ENCODE measurements at regions not wholly inside any gene's neighbourhood (a gene's known extent, or its start where the extent isn't known, plus 50 kb on each side); places are given as distances from the start of the nearest gene placed in this dataset.
A peak's percentile ranks its signal among the peaks of the same experiment; 100 is the strongest.

GRCh38 chr5:116361979-116362577 lies 212.5 kb downstream of the SEMA6A start:
- H4K8ac ChIP-seq (ENCODE audit: low read depth, low read length) = no peak overlapping the region
- H4K5ac ChIP-seq (ENCODE audit: low read length) = no peak overlapping the region
- H3K4ac ChIP-seq (ENCODE audit: low read depth, low read length) = no peak overlapping the region
- DNase-seq = no peak
- H2BK120ac ChIP-seq (ENCODE audit: low read depth, low read length) = no peak overlapping the region
- H3K23ac ChIP-seq (ENCODE audit: low read length) = no peak overlapping the region
- H3K4me1 ChIP-seq (ENCODE audit: control insufficient read depth, low read depth, low read length) = no peaks in the 10 kb centered on the region
- no peak overlapping the region for H3K56ac ChIP-seq (ENCODE audit: low read length)
- H2AK5ac ChIP-seq (ENCODE audit: low read length) = no peak overlapping the region
- no peaks in the 10 kb centered on the region for H3K27me3 ChIP-seq (ENCODE audit: insufficient read depth, low read length, poor library complexity)
- H3K18ac ChIP-seq (ENCODE audit: low read length) = no peak overlapping the region
- no peaks in the 10 kb centered on the region for H3K36me3 ChIP-seq (ENCODE audit: control insufficient read depth, insufficient read depth, low read length)
- no peaks in the 10 kb centered on the region for H3K79me2 ChIP-seq (ENCODE audit: control insufficient read depth, insufficient read depth, low read length)
- no peaks in the 10 kb centered on the region for H3K79me1 ChIP-seq (ENCODE audit: low read length)
- H3K4me3 ChIP-seq (ENCODE audit: low read length) = no peak overlapping the region
- H3K27ac ChIP-seq (ENCODE audit: low read depth, low read length) = no peak overlapping the region
- WGBS (ENCODE audit: extremely low coverage, insufficient coverage, low lambda C conversion rate) = no CpG with 5 or more reads among the region's 6 CpGs
- H3K9ac ChIP-seq (ENCODE audit: low read length) = no peak overlapping the region
- H3K4me2 ChIP-seq (ENCODE audit: low read length) = no peak overlapping the region
- no peak overlapping the region for H2BK15ac ChIP-seq (replicated peaks; ENCODE audit: low read depth)
- H2BK5ac ChIP-seq (ENCODE audit: low read length) = no peak overlapping the region

- no peak overlapping the region for H3K4ac ChIP-seq (ENCODE audit: low read depth, low read length)
- H4K8ac ChIP-seq (ENCODE audit: low read depth, low read length) = no peak overlapping the region
- no peaks in the 10 kb centered on the region for H3K36me3 ChIP-seq (ENCODE audit: control insufficient read depth, insufficient read depth, low read length)
- no peaks in the 10 kb centered on the region for H3K79me1 ChIP-seq (ENCODE audit: low read length)
- no CpG with 5 or more reads among the region's 53 CpGs for WGBS (ENCODE audit: extremely low coverage, insufficient coverage, low lambda C conversion rate)
- H2BK5ac ChIP-seq (ENCODE audit: low read length) = no peak overlapping the region
- peak overlapping the region; percentile 42 for H3K56ac ChIP-seq (ENCODE audit: low read length)
- no peaks in the 10 kb centered on the region for H3K27me3 ChIP-seq (ENCODE audit: insufficient read depth, low read length, poor library complexity)
- H3K9ac ChIP-seq (ENCODE audit: low read length) = peak overlapping the region; percentile 33
- no peak overlapping the region for H2AK5ac ChIP-seq (ENCODE audit: low read length)
- no peaks in the 10 kb centered on the region for H3K4me1 ChIP-seq (ENCODE audit: control insufficient read depth, low read depth, low read length)
- peak; percentile 87 for DNase-seq
- H2BK15ac ChIP-seq (replicated peaks; ENCODE audit: low read depth) = no peak overlapping the region
- no peak overlapping the region for H3K4me3 ChIP-seq (ENCODE audit: low read length)
- H4K5ac ChIP-seq (ENCODE audit: low read length) = no peak overlapping the region
- no peak overlapping the region for H3K27ac ChIP-seq (ENCODE audit: low read depth, low read length)
- peak overlapping the region; percentile 9 for H3K18ac ChIP-seq (ENCODE audit: low read length)
- no peak overlapping the region for H3K23ac ChIP-seq (ENCODE audit: low read length)
- no peak overlapping the region for H2BK120ac ChIP-seq (ENCODE audit: low read depth, low read length)
- H3K4me2 ChIP-seq (ENCODE audit: low read length) = peak overlapping the region; percentile 32
- no peaks in the 10 kb centered on the region for H3K79me2 ChIP-seq (ENCODE audit: control insufficient read depth, insufficient read depth, low read length)
Observed at GRCh38 chr5:116361171-116361967, 213.3 kb downstream of the SEMA6A start.

- Histone ChIP-seq H3K4me3 (ENCODE audit: low read length) (no peak overlapping the region), H3K4me1 (ENCODE audit: control insufficient read depth, low read depth, low read length) (no peaks in the 10 kb centered on the region), H3K27ac (ENCODE audit: low read depth, low read length) (no peak overlapping the region), H3K23ac (ENCODE audit: low read length) (no peak overlapping the region), H4K5ac (ENCODE audit: low read length) (no peak overlapping the region), H2BK120ac (ENCODE audit: low read depth, low read length) (no peak overlapping the region), H2BK15ac (replicated peaks; ENCODE audit: low read depth) (no peak overlapping the region), H2AK5ac (ENCODE audit: low read length) (no peak overlapping the region), H3K18ac (ENCODE audit: low read length) (no peak overlapping the region), H3K79me2 (ENCODE audit: control insufficient read depth, insufficient read depth, low read length) (no peaks in the 10 kb centered on the region), H3K4me2 (ENCODE audit: low read length) (no peak overlapping the region), H3K27me3 (ENCODE audit: insufficient read depth, low read length, poor library complexity) (no peaks in the 10 kb centered on the region), H3K36me3 (ENCODE audit: control insufficient read depth, insufficient read depth, low read length) (no peaks in the 10 kb centered on the region), H2BK5ac (ENCODE audit: low read length) (no peak overlapping the region), H3K79me1 (ENCODE audit: low read length) (no peaks in the 10 kb centered on the region), H3K4ac (ENCODE audit: low read depth, low read length) (no peak overlapping the region), H3K9ac (ENCODE audit: low read length) (no peak overlapping the region), H4K8ac (ENCODE audit: low read depth, low read length) (no peak overlapping the region), H3K56ac (ENCODE audit: low read length) (no peak overlapping the region)
- no CpG with 5 or more reads among the region's 7 CpGs for WGBS (ENCODE audit: extremely low coverage, insufficient coverage, low lambda C conversion rate)
- DNase-seq = no peak
Observed at GRCh38 chr5:116360008-116360853, 214.4 kb downstream of the SEMA6A start.

GRCh38 chr5:116359592-116359991 lies 215.0 kb downstream of the SEMA6A start:
- no peak overlapping the region for H4K5ac ChIP-seq (ENCODE audit: low read length)
- H3K27me3 ChIP-seq (ENCODE audit: insufficient read depth, low read length, poor library complexity) = no peaks in the 10 kb centered on the region
- H3K9ac ChIP-seq (ENCODE audit: low read length) = no peak overlapping the region
- H3K18ac ChIP-seq (ENCODE audit: low read length) = no peak overlapping the region
- no peak overlapping the region for H4K8ac ChIP-seq (ENCODE audit: low read depth, low read length)
- no peak overlapping the region for H3K56ac ChIP-seq (ENCODE audit: low read length)
- H2AK5ac ChIP-seq (ENCODE audit: low read length) = no peak overlapping the region
- no peak overlapping the region for H2BK120ac ChIP-seq (ENCODE audit: low read depth, low read length)
- H3K4me3 ChIP-seq (ENCODE audit: low read length) = no peak overlapping the region
- H3K23ac ChIP-seq (ENCODE audit: low read length) = no peak overlapping the region
- H2BK5ac ChIP-seq (ENCODE audit: low read length) = no peak overlapping the region
- H3K4me2 ChIP-seq (ENCODE audit: low read length) = no peak overlapping the region
- H3K4me1 ChIP-seq (ENCODE audit: control insufficient read depth, low read depth, low read length) = no peaks in the 10 kb centered on the region
- H3K79me1 ChIP-seq (ENCODE audit: low read length) = no peaks in the 10 kb centered on the region
- peak; percentile 25 for DNase-seq
- no peaks in the 10 kb centered on the region for H3K79me2 ChIP-seq (ENCODE audit: control insufficient read depth, insufficient read depth, low read length)
- H2BK15ac ChIP-seq (replicated peaks; ENCODE audit: low read depth) = no peak overlapping the region
- no CpG with 5 or more reads among the region's 1 CpG for WGBS (ENCODE audit: extremely low coverage, insufficient coverage, low lambda C conversion rate)
- H3K4ac ChIP-seq (ENCODE audit: low read depth, low read length) = no peak overlapping the region
- H3K36me3 ChIP-seq (ENCODE audit: control insufficient read depth, insufficient read depth, low read length) = no peaks in the 10 kb centered on the region
- H3K27ac ChIP-seq (ENCODE audit: low read depth, low read length) = no peak overlapping the region

- no peak for DNase-seq
- no peak overlapping the region for H3K4ac ChIP-seq (ENCODE audit: low read depth, low read length)
Observed at GRCh38 chr5:116358911-116359418, 215.7 kb downstream of the SEMA6A start.

More at GRCh38 chr5:116358911-116359418, 215.7 kb downstream of the SEMA6A start:
- Histone ChIP-seq H3K4me2 (ENCODE audit: low read length) (no peak overlapping the region), H3K4me1 (ENCODE audit: control insufficient read depth, low read depth, low read length) (no peaks in the 10 kb centered on the region), H2BK15ac (replicated peaks; ENCODE audit: low read depth) (no peak overlapping the region), H3K79me1 (ENCODE audit: low read length) (no peaks in the 10 kb centered on the region), H3K23ac (ENCODE audit: low read length) (no peak overlapping the region), H3K18ac (ENCODE audit: low read length) (no peak overlapping the region), H2BK5ac (ENCODE audit: low read length) (no peak overlapping the region), H3K56ac (ENCODE audit: low read length) (no peak overlapping the region), H3K9ac (ENCODE audit: low read length) (no peak overlapping the region), H4K5ac (ENCODE audit: low read length) (no peak overlapping the region), H3K36me3 (ENCODE audit: control insufficient read depth, insufficient read depth, low read length) (no peaks in the 10 kb centered on the region), H3K27ac (ENCODE audit: low read depth, low read length) (no peak overlapping the region), H3K27me3 (ENCODE audit: insufficient read depth, low read length, poor library complexity) (no peaks in the 10 kb centered on the region), H3K4me3 (ENCODE audit: low read length) (no peak overlapping the region), H3K79me2 (ENCODE audit: control insufficient read depth, insufficient read depth, low read length) (no peaks in the 10 kb centered on the region), H2BK120ac (ENCODE audit: low read depth, low read length) (no peak overlapping the region), H4K8ac (ENCODE audit: low read depth, low read length) (no peak overlapping the region), H2AK5ac (ENCODE audit: low read length) (no peak overlapping the region)
- no CpG with 5 or more reads among the region's 1 CpG for WGBS (ENCODE audit: extremely low coverage, insufficient coverage, low lambda C conversion rate)

Data from mesendoderm (in vitro differentiated cells).